Left lung (tissue), 4 donors: ENCODE measurements at regions not wholly inside any gene's neighbourhood (a gene's known extent, or its start where the extent isn't known, plus 50 kb on each side); places are given as distances from the start of the nearest gene placed in this dataset.

Source experiments
- ATAC-seq: fragments of 200-7000 bp; cut with Tn5 transposase; one replicate; pipeline ENCODE4 v1.9.1; 2020; ENCODE audit warnings: moderate library complexity
- DNase-seq, 4 donors: peaks; one replicate each; pipeline ENCODE4 v3.0.0-alpha.2; 2013 to 2020
- H3K27ac ChIP-seq, 2 donors: fragments of 200-600 bp; sonication (generic) in 1 of 2; one replicate each; pipeline versions ENCODE4 v1.5.0 to v1.8.0; 2020 to 2021
- H3K27me3 ChIP-seq, 2 donors: fragments of 200-600 bp; sonication (generic) in 1 of 2; one replicate each; pipeline versions ENCODE4 v1.5.0 to v1.8.0; 2020 to 2021
- H3K36me3 ChIP-seq, 2 donors: fragments of 200-600 bp; sonication (generic) in 1 of 2; one replicate each; pipeline versions ENCODE4 v1.5.0 to v1.8.0; 2020 to 2021
- H3K4me1 ChIP-seq, 2 donors: fragments of 200-600 bp; one replicate each; pipeline ENCODE4 v1.8.0; 2021
- H3K4me3 ChIP-seq, 2 donors: fragments of 200-600 bp; sonication (generic) in 1 of 2; one replicate each; pipeline versions ENCODE4 v1.5.0 to v1.8.0; 2020 to 2021; ENCODE audit warnings: mild to moderate bottlenecking in 1 of 2
- H3K9me3 ChIP-seq, 2 donors: fragments of 200-600 bp; sonication (generic) in 1 of 2; one replicate each; pipeline versions ENCODE4 v1.5.0 to v1.8.0; 2020 to 2021
- CTCF ChIP-seq, 2 donors: fragments of 200-600 bp; sonication (generic) in 1 of 2; IDR thresholded peaks; one replicate each; pipeline versions ENCODE4 v1.5.0 to v1.8.0; 2021; ENCODE audit warnings: antibody characterized with exemption in 2 of 2
- intact Hi-C, 2 donors: fragments of 100-400 bp; cut with DNase I; formaldehyde crosslinking; loops; one replicate each; pipeline versions ENCODE4 v1.11.2 to v1.14.2; 2022
- donor health status: DM: no; HTN: yes; CAD: no.
- donor health status: DM: no; HTN: no; CAD: no.

GRCh38 chr7:18265611-18266281 lies 229.8 kb upstream of the HDAC9 start:
- no peak for DNase-seq
- no peak for TF ChIP-seq CTCF (IDR thresholded peaks at IDR 0.05)
- Histone ChIP-seq H3K36me3 (no peaks in the 10 kb centered on the region), H3K27ac (no peak overlapping the region), H3K4me3 (no peak overlapping the region), H3K9me3 (peaks cover 0 to 22% of the 10 kb centered on the region in 2 donors), H3K4me1 (no peaks in the 10 kb centered on the region), H3K27me3 (no peaks in the 10 kb centered on the region)
- no peak for ATAC-seq
- intact Hi-C loops, result no loop called here

DNA sequence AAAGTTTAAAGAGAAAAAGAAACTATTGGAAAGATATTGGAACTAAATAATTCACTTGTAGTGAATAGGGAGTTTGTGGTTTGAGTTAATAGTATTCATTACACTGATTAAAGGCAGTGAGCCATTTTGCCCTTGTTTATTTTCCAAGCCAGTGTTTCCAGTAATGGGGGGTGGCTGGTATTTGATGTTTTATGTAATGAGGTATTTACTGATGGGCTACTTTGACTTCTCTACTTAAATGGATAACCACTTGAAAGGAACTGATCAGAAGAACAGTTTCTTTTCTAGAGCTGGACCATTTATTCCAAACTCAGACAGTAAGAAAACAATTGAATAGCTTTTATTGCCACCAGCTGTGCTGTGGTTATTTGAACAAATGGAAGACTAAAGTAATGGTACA lies 227.0 kb upstream of the HDAC9 start:
- no peak for ATAC-seq

GRCh38 chr7:18276380-18276779 lies 219.2 kb upstream of the HDAC9 start:
- Histone ChIP-seq H3K4me3 (no peak overlapping the region), H3K36me3 (no peaks in the 10 kb centered on the region), H3K27me3 (no peaks in the 10 kb centered on the region), H3K4me1 (no peaks in the 10 kb centered on the region), H3K27ac (no peak overlapping the region), H3K9me3 (no peaks in the 10 kb centered on the region)
- ATAC-seq (no peak), DNase-seq (no peak)
- intact Hi-C loops, result no loop called here
- no peak for TF ChIP-seq CTCF (IDR thresholded peaks at IDR 0.05)

More for the DNA sequence above, 227.0 kb upstream of the HDAC9 start:
- no peak for DNase-seq
- Histone ChIP-seq H3K36me3 (no peaks in the 10 kb centered on the region), H3K4me3 (no peak overlapping the region), H3K9me3 (no peaks in the 10 kb centered on the region), H3K27ac (no peak overlapping the region), H3K27me3 (no peaks in the 10 kb centered on the region), H3K4me1 (no peaks in the 10 kb centered on the region)
- no peak for TF ChIP-seq CTCF (IDR thresholded peaks at IDR 0.05)
- intact Hi-C loops, result no loop called here

DNA sequence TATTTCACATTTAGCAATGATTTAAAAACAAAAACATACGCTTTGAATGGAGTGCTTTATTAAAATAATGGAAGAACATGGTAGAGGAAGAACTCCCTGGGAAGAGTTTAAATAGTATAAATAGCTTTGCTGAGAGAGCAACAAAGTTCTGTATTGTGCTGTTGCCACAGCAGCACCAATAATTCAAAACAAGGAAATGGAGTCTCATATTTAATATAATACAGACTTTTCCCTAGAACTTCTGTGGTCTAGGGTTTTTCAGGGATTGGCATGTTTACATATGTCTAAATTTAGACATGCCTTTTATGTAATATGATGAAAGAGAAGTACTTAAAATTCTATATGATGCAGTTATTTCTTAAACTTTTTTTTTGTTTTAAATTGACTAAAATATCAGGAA lies 217.2 kb upstream of the HDAC9 start:
- H3K36me3 ChIP-seq, result no peaks in the 10 kb centered on the region
- DNase-seq, result peak in 1 of 4 donors; percentile 23
- H3K27me3 ChIP-seq, result no peaks in the 10 kb centered on the region
- H3K9me3 ChIP-seq, result no peaks in the 10 kb centered on the region
- no peak for TF ChIP-seq CTCF (IDR thresholded peaks at IDR 0.05)
- peak; percentile 38 for ATAC-seq
- no peaks in the 10 kb centered on the region for H3K4me1 ChIP-seq
- no peak overlapping the region for H3K4me3 ChIP-seq
- intact Hi-C loops, result no loop called here
- H3K27ac ChIP-seq, result no peak overlapping the region

GRCh38 chr7:18283045-18283444 lies 212.5 kb upstream of the HDAC9 start:
- ATAC-seq (no peak), DNase-seq (no peak)
- Histone ChIP-seq H3K9me3 (no peaks in the 10 kb centered on the region), H3K27me3 (no peaks in the 10 kb centered on the region), H3K27ac (no peak overlapping the region), H3K4me1 (no peaks in the 10 kb centered on the region), H3K36me3 (no peaks in the 10 kb centered on the region), H3K4me3 (no peak overlapping the region)
- no peak for TF ChIP-seq CTCF (IDR thresholded peaks at IDR 0.05)
- intact Hi-C loops, result no loop called here
